Central memory CD4-positive, alpha-beta T cell (primary cell): ENCODE measurements at regions not wholly inside any gene's neighbourhood (a gene's known extent, or its start where the extent isn't known, plus 50 kb on each side); places are given as distances from the start of the nearest gene placed in this dataset.
"Not testable (repeated sequence)": the region's sequence is repeated elsewhere in the genome, so short reads cannot be mapped to it uniquely, and the experiment has no call there.

ENCODE experiments used
- DNase-seq: peaks from one replicate; pipeline ENCODE4 v3.0.0; 2022

- DNase-seq: no peak
Observed at GRCh38 chr20:48143435-48144081, 358.3 kb upstream of the SULF2 start.

- no peak for DNase-seq
Observed at GRCh38 chr20:48142516-48142773, 357.2 kb upstream of the SULF2 start.

- DNase-seq: no peak
Observed at GRCh38 chr20:48141660-48142515, 356.6 kb upstream of the SULF2 start.

- no peak for DNase-seq
Observed at GRCh38 chr20:48139262-48140041, 354.2 kb upstream of the SULF2 start.

- DNase-seq: no peak
Observed at GRCh38 chr20:48132834-48133233, 347.6 kb upstream of the SULF2 start.

GRCh38 chr20:48131581-48131980 is 346.3 kb upstream of the SULF2 start:
- no peak for DNase-seq

- DNase-seq: no peak
Observed at GRCh38 chr20:48129345-48129942, 344.2 kb upstream of the SULF2 start.

GRCh38 chr20:48128436-48128835 is 343.2 kb upstream of the SULF2 start:
- DNase-seq: no peak

- DNase-seq: not testable (repeated sequence)
Observed at GRCh38 chr20:48127964-48128363, 342.7 kb upstream of the SULF2 start.

GRCh38 chr20:48127133-48127532 is 341.9 kb upstream of the SULF2 start:
- not testable (repeated sequence) for DNase-seq

- no peak for DNase-seq
Observed at GRCh38 chr20:48126227-48126740, 341.0 kb upstream of the SULF2 start.

- DNase-seq: no peak
Observed at GRCh38 chr20:48124960-48125359, 339.7 kb upstream of the SULF2 start.

- no peak for DNase-seq
Observed at GRCh38 chr20:48124181-48124782, 339.0 kb upstream of the SULF2 start.

- DNase-seq: no peak
Observed at GRCh38 chr20:48120120-48120519, 334.8 kb upstream of the SULF2 start.

GRCh38 chr20:48119389-48119788 is 334.1 kb upstream of the SULF2 start:
- DNase-seq: not testable (repeated sequence)

- DNase-seq: no peak
Observed at GRCh38 chr20:48115502-48115901, 330.2 kb upstream of the SULF2 start.

- DNase-seq: no peak
Observed at GRCh38 chr20:48107560-48107959, 322.3 kb upstream of the SULF2 start.

GRCh38 chr20:48106428-48106827 is 321.1 kb upstream of the SULF2 start:
- DNase-seq: no peak

GRCh38 chr20:48105526-48105925 is 320.2 kb upstream of the SULF2 start:
- DNase-seq: no peak

GRCh38 chr20:48102931-48103660 is 317.8 kb upstream of the SULF2 start:
- no peak for DNase-seq

- DNase-seq: no peak
Observed at GRCh38 chr20:48102076-48102787, 317.0 kb upstream of the SULF2 start.
